GM19239 (cell line): ENCODE measurements at regions not wholly inside any gene's neighbourhood (a gene's known extent, or its start where the extent isn't known, plus 50 kb on each side); places are given as distances from the start of the nearest gene placed in this dataset.
A peak's percentile ranks its signal among the peaks of the same experiment; 100 is the strongest.

ENCODE experiments used
- DNase-seq: peaks from one replicate; pipeline ENCODE4 v3.0.0; 2011; ENCODE audit warnings: low spot score; ENCODE audit not compliant: insufficient read length
- FAIRE-seq: peaks from 2 replicates; lab custom pipeline; 2011; peaks lifted over from hg19 to GRCh38; lab: Jason Lieb, UNC

- FAIRE-seq (no peak), DNase-seq (no peak)
Measured at GRCh38 chr9:107905308-107906020, 415.9 kb upstream of the KLF4 start.

DNA sequence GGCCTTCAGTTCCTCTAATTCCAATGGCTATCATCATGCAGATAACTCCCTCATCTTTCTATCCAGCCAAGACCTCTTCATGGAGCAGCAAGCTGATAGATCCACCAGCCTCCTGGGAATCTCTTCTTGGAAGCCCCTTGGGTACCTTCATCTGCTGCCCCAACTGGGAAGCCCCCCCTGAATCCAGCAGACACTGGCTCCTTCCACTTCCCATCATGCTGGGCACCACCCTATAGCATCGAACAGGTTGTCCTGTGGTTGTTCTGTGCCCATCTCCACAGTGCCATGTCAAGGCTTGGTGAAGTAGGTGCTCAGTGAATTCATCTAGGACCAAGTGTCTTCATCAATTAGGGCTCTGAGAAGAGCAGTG, 410.4 kb upstream of the KLF4 start:
- DNase-seq (no peak), FAIRE-seq (no peak)

DNA sequence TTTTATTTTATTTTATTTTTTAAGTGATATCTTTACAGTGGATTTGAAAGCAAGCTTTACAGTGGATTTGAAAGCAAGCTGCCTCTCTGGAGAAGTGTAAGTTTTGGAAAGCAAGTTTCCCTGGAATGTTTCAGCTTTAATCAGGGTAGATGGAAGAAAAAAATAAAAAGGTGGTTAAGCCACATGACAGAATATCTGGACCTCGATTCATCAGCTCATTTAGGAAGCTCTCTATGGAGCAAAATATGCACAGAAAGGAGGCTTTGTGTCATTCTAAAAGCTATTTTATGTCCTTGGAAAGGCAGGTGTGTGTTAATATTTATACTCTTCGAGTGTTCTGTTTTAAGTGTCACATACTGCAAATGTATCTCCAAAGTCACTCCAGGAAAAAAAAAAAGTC, 409.2 kb upstream of the KLF4 start:
- no peak for FAIRE-seq
- DNase-seq = no peak

- FAIRE-seq (no peak), DNase-seq (no peak)
Measured at GRCh38 chr9:107896544-107896943, 407.0 kb upstream of the KLF4 start.

DNA sequence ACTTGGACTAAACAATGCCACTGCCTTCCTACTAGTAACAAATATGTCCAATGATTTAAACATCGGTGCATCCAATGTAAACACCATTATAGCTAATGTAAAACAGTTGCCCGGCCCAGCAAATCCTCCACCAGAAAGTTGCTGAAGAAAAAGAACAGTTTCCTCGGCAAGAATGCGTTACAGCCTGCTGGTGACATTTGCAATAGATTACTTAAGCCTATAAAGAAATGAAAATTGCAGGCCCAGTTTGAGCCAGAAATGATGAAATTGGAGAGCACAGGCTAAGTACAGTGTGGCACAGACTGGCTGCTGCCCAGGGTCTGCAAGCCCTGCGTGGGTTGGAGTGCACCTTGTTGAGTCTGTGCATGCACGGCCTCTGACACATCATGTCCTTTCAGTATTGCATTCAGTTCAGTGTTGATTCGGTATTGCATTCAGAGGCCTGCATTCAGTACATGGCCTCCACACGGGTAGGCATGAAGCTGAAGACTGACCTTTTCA, 406.0 kb upstream of the KLF4 start:
- no peak for FAIRE-seq
- no peak for DNase-seq

- no peak for FAIRE-seq
Measured at GRCh38 chr9:107894572-107895261, 405.1 kb upstream of the KLF4 start.

GRCh38 chr9:107890921-107891465, 401.4 kb upstream of the KLF4 start:
- DNase-seq (no peak), FAIRE-seq (no peak)

More at GRCh38 chr9:107894572-107895261, 405.1 kb upstream of the KLF4 start:
- no peak for DNase-seq

DNA sequence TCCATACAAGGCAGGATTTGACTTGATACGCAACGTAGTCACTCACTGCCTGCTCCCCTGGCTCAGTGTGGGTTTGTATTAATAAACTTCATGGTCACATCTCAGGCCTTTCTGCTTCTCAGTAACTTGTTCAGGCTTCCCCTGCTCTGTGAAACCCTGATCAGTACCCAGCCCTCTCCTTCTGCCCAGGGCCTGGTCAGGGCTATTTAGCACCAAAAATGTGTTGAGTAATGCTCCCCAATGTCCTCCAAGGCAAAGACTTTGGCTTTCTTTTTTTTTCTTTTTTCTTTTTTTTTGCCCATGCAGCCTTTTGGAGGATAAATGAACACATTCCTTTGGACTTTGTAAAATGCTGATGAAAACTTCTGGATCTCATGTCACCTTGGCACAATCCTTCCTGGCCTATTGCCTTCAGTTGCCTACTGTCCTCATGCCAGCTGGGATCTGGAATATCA, 399.2 kb upstream of the KLF4 start:
- FAIRE-seq = no peak
- DNase-seq = no peak

DNA sequence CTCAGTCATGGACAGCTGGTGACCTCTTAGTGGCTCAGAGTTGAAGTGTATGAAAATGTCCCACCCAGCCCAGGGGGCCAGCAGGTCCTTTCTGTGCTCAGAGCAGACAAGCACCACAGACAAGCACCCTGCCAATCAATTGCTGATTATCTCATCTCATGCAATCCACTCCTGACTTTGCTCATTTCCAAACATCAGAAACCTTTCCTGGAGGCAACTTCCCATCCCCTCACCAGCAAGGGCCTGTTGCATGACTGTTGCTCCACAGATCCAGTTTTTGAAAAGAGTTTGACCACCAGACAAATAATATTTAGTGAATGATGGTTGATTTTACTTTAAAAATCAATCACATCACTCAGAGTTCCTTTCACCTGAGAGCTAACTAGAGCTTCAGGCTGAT, 397.3 kb upstream of the KLF4 start:
- FAIRE-seq (no peak), DNase-seq (no peak)

GRCh38 chr9:107883496-107884124, 394.0 kb upstream of the KLF4 start:
- DNase-seq (peak; percentile 18), FAIRE-seq (peak; percentile 79)

- no peak for DNase-seq
- FAIRE-seq = no peak
Measured at GRCh38 chr9:107881626-107882300, 392.2 kb upstream of the KLF4 start.

GRCh38 chr9:107878462-107878861, 388.9 kb upstream of the KLF4 start:
- FAIRE-seq (no peak), DNase-seq (no peak)

DNA sequence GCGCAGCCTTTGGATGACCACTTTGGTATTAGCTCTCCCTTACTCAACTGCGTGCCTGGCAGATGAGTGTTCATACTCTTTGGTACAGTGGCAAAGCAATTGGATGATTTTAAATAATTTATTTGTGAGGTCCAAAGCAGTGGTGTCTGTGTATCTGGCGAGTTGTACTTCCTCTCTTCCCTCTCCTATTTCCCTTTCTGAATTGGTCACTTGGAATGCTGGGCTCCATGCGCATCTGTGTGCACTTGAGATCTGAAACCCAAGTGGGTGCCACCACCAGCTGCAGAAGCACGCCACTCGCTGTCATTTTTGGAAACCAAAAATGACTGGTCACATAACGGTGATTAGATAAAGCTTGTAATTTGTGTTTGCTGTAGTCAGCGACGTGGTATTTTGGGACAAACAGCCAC, 386.0 kb upstream of the KLF4 start:
- DNase-seq (no peak), FAIRE-seq (no peak)

GRCh38 chr9:107874591-107875369, 385.2 kb upstream of the KLF4 start:
- DNase-seq = peak; percentile 15
- peak; percentile 88 for FAIRE-seq

GRCh38 chr9:107874137-107874536, 384.6 kb upstream of the KLF4 start:
- DNase-seq (no peak), FAIRE-seq (no peak)

DNA sequence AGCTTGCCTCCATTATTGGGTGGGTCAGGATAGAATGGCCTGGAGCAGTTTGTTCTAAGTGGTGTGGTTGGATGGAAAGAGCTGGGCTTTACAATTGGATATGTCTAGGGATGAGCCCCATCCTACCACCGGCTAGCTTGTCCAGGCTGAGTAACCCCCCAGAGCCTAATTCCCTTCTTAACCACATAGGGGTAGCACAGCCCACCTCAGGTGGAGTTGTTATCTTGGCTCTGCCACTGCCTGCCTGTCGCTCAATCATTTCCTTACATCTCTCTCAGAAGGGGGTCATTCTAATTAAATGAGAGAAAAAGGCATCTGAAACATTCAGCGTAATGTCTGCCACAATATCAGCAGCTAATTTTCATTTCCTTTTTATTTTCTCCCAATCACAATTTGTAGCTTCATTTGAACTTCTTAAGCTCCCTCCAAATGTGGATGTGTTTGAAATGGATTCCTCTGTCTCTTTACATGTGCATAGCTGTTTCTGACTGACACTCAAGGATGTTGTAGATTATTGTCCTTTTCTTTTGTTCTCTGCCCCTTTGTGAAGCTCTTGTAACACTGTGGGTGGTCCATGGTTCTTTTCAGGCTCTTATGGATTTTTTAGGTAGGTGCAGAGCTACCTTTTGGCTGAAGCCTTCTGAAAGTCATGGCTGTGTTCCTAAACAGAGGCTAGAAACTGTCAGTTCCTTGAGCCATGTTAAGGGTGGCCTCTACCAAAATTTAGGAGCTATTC, 383.1 kb upstream of the KLF4 start:
- FAIRE-seq (no peak), DNase-seq (no peak)

GRCh38 chr9:107870927-107871680, 381.5 kb upstream of the KLF4 start:
- FAIRE-seq = no peak
- no peak for DNase-seq

GRCh38 chr9:107870221-107870620, 380.7 kb upstream of the KLF4 start:
- no peak for FAIRE-seq
- no peak for DNase-seq
